LoVo (cell line): ENCODE measurements at regions not wholly inside any gene's neighbourhood (a gene's known extent, or its start where the extent isn't known, plus 50 kb on each side); places are given as distances from the start of the nearest gene placed in this dataset.

Experiments used
- DNase-seq: peaks from one replicate; pipeline ENCODE4 v3.0.0-alpha.2; 2016; ENCODE audit warnings: low spot score

GRCh38 chr1:82052563-82052962 lies 251.8 kb downstream of the ADGRL2 start:
- DNase-seq: no peak

DNA sequence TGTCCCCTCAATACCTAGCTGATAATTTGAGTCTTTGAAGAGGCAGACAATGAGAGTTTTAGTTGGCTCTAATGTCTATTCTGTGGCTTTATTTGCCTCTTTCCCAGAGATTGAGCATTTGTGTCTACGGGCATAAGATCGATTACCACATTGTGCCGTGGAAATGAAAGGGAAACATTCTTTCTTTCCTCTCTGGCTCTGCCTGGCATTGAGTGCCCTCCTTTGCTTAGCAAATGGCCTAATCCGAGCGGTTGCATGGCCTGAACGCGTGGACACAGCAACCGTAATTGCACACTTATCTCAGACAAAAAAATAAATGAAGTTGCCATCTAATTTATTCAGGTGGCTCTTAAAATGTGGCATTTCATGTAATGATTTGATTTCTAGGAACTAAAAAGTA lies 247.9 kb downstream of the ADGRL2 start:
- no peak for DNase-seq

- no peak for DNase-seq
These were observed 244.5 kb downstream of the ADGRL2 start for GRCh38 chr1:82045221-82045620.

DNA sequence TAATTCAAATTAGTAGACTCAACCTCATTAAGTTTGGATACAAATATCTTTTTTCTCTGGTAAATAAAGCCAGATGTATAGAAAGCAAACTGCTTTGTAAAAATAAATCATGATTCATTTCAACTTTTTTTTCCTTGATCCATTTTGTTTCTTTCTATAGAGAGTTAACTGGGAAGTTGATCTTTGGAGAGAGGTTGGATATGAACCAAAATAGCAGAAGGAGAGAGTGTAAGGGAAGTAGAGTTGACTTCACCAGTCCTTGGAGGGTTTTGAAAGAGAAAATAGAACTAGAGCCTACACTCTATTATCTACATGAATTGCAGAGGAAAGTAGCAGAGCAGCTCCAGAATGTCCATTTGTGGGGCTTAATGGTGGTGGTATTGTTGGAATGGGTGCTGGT lies 243.8 kb downstream of the ADGRL2 start:
- no peak for DNase-seq

DNA sequence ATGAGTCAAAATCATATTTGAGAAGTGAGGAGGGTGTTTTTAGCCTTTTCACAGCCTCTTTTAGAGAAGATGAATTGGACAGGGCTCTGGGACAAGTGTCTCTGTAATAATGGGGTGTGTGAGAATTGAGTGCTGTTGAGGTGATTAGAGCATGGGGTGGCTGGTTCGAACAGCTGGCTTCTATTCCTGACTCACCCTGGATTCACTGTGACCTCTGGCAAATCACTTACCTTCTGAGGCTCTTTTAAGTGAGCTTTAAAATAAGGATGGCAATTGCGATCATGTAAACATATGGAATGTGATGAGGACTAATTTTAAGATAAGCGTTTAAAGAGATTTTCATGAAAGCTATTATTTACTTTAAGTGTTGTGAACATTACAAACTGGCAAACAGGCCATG lies 243.4 kb downstream of the ADGRL2 start:
- no peak for DNase-seq

GRCh38 chr1:82042306-82043060 lies 241.7 kb downstream of the ADGRL2 start:
- no peak for DNase-seq
